ENCODE measurements at regions not wholly inside any gene's neighbourhood (a gene's known extent, or its start where the extent isn't known, plus 50 kb on each side); places are given as distances from the start of the nearest gene placed in this dataset.

DNA sequence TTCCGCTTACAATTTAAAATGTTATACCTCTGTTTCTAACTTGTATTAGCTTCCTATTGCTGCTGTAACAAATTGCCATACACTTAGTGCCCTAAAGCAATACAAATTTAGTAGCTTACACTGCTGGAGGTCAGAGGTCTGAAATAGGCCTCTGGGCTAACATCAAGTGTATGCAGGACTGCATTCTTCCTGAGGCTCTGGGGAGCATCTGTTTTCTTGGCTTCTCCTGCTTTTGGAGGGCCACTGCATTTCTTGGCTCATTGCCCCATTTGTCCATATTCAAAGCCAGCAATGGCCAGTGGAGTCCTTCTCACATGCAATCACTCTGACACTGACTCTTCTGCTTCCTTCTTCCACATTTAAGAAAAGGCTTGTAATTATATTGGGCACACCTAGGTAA, 639.8 kb upstream of the INTU start:
- Histone ChIP-seq H3K9me3 (ENCODE audit: low read length) (peaks cover 9% of the 10 kb centered on the region; the same call in 1 of the 2 replicates), H3K27me3 (ENCODE audit: control insufficient read depth in 1 of 2, insufficient read depth in 2 of 2, low read length in 2 of 2) (no peaks in the 10 kb centered on the region), H3K4me3 (replicated peaks in 1 of 3; ENCODE audit: insufficient read depth in 1 of 3, low read depth in 2 of 3, low read length in 3 of 3) (no peak overlapping the region), H3K4me1 (ENCODE audit: insufficient read depth, low read length) (no peaks in the 10 kb centered on the region), H3K79me2 (ENCODE audit: insufficient read depth, low read length) (no peaks in the 10 kb centered on the region), H2AFZ (ENCODE audit: low read length) (no peak overlapping the region), H3K4me2 (ENCODE audit: low read depth, low read length) (no peak overlapping the region), H3K27ac (ENCODE audit: extremely low read length, insufficient read depth, low read length) (no peak overlapping the region), H4K20me1 (ENCODE audit: insufficient read depth, low read length) (no peaks in the 10 kb centered on the region), H3K9ac (ENCODE audit: insufficient read depth, low read depth, low read length) (no peak overlapping the region), H3K36me3 (replicated peaks in 1 of 2; ENCODE audit: control insufficient read depth in 1 of 2, insufficient read depth in 2 of 2, low read length in 2 of 2) (no peaks in the 10 kb centered on the region)
- no peak for DNase-seq (ENCODE audit: low spot score)
- ATAC-seq = no peak
- TF ChIP-seq ZNF274 (CRISPR knock-in tag; IDR thresholded peaks at IDR 0.05) = no peak
- TF ChIP-seq, protein P1, sequence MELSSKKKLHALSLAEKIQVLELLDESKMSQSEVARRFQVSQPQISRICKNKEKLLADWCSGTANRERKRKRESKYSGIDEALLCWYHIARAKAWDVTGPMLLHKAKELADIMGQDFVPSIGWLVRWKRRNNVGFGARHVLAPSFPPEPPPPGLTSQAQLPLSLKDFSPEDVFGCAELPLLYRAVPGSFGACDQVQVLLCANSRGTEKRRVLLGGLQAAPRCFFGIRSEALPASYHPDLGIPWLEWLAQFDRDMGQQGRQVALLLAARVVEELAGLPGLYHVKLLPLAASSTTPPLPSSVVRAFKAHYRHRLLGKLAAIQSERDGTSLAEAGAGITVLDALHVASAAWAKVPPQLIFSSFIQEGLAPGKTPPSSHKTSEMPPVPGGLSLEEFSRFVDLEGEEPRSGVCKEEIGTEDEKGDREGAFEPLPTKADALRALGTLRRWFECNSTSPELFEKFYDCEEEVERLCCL (CRISPR knock-in tag; IDR thresholded peaks at IDR 0.05; ENCODE audit: borderline replicate concordance) = no peak
- TF ChIP-seq, protein P2, sequence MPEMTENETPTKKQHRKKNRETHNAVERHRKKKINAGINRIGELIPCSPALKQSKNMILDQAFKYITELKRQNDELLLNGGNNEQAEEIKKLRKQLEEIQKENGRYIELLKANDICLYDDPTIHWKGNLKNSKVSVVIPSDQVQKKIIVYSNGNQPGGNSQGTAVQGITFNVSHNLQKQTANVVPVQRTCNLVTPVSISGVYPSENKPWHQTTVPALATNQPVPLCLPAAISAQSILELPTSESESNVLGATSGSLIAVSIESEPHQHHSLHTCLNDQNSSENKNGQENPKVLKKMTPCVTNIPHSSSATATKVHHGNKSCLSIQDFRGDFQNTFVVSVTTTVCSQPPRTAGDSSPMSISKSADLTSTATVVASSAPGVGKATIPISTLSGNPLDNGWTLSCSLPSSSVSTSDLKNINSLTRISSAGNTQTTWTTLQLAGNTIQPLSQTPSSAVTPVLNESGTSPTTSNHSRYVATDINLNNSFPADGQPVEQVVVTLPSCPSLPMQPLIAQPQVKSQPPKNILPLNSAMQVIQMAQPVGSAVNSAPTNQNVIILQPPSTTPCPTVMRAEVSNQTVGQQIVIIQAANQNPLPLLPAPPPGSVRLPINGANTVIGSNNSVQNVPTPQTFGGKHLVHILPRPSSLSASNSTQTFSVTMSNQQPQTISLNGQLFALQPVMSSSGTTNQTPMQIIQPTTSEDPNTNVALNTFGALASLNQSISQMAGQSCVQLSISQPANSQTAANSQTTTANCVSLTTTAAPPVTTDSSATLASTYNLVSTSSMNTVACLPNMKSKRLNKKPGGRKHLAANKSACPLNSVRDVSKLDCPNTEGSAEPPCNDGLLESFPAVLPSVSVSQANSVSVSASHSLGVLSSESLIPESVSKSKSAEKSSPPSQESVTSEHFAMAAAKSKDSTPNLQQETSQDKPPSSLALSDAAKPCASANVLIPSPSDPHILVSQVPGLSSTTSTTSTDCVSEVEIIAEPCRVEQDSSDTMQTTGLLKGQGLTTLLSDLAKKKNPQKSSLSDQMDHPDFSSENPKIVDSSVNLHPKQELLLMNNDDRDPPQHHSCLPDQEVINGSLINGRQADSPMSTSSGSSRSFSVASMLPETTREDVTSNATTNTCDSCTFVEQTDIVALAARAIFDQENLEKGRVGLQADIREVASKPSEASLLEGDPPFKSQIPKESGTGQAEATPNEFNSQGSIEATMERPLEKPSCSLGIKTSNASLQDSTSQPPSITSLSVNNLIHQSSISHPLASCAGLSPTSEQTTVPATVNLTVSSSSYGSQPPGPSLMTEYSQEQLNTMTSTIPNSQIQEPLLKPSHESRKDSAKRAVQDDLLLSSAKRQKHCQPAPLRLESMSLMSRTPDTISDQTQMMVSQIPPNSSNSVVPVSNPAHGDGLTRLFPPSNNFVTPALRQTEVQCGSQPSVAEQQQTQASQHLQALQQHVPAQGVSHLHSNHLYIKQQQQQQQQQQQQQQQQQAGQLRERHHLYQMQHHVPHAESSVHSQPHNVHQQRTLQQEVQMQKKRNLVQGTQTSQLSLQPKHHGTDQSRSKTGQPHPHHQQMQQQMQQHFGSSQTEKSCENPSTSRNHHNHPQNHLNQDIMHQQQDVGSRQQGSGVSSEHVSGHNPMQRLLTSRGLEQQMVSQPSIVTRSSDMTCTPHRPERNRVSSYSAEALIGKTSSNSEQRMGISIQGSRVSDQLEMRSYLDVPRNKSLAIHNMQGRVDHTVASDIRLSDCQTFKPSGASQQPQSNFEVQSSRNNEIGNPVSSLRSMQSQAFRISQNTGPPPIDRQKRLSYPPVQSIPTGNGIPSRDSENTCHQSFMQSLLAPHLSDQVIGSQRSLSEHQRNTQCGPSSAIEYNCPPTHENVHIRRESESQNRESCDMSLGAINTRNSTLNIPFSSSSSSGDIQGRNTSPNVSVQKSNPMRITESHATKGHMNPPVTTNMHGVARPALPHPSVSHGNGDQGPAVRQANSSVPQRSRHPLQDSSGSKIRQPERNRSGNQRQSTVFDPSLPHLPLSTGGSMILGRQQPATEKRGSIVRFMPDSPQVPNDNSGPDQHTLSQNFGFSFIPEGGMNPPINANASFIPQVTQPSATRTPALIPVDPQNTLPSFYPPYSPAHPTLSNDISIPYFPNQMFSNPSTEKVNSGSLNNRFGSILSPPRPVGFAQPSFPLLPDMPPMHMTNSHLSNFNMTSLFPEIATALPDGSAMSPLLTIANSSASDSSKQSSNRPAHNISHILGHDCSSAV (CRISPR knock-in tag; IDR thresholded peaks at IDR 0.05; ENCODE audit: borderline replicate concordance) = no peak
- BruUV-seq (replicated peaks) = no TSS peak
- intact Hi-C loops (cut with micrococcal nuclease; ENCODE audit: unreplicated experiment) (no loop called here), in situ Hi-C loops (cut with HindIII; ENCODE audit: extremely low pct_ligation_motif_present, low pct_unique_long_range_greater_than_20kb) (no loop called here)
- POLR2A ChIA-PET = no interaction called here
- WGBS (ENCODE audit: low lambda C conversion rate) = 96% methylated on average over 1 of the region's 1 CpG
- CTCF ChIA-PET (ENCODE audit: low intra/inter-chr PET ratio, low total read pairs) = no interaction called here
- FAIRE-seq = no peak
